HCT116 (cell line): ENCODE measurements at regions not wholly inside any gene's neighbourhood (a gene's known extent, or its start where the extent isn't known, plus 50 kb on each side); places are given as distances from the start of the nearest gene placed in this dataset.

Experiments used
- ATAC-seq: fragments of 200-7000 bp; cut with Tn5 transposase; 2 replicates; pipeline ENCODE4 v1.9.1; 2020; ENCODE audit warnings: mild to moderate bottlenecking, moderate library complexity
- BruUV-seq: library from RNA; stranded (reverse); fragments of 400-500 nt; replicated peaks from 2 replicates; lab custom pipeline; 2021; lab: Mats Ljungman, UMichigan
- CTCF ChIA-PET: fragments of 300-600 bp; sonication (Branson Sonifier 250); formaldehyde crosslinking; loops from one replicate; lab custom pipeline; 2021; ENCODE audit warnings: antibody characterized with exemption; lab: Charles Lee
- POLR2A ChIA-PET: fragments of 300-600, 350-600 bp; sonication (Branson Sonifier 250); formaldehyde crosslinking; loops from one replicate; lab custom pipeline; 2021; ENCODE audit warnings: antibody characterized with exemption; lab: Charles Lee
- RAD21 ChIA-PET, 2 experiments: fragments of 300-600 bp; sonication (Branson Sonifier 250); formaldehyde crosslinking; loops; one replicate each; lab custom pipeline; 2023; ENCODE audit warnings: low total read pairs in 2 of 2; ENCODE audit not compliant: uncharacterized antibody in 2 of 2, unreplicated experiment in 2 of 2, low non-redundant PET in 1 of 2; lab: Charles Lee
- DNase-seq: peaks from one replicate; pipeline ENCODE4 v3.0.0-alpha.2; 2010; ENCODE audit warnings: low read depth, low spot score
- H2AFZ ChIP-seq: fragments of 200-600 bp; shearing (Covaris generic), sonication (generic); 2 replicates; pipeline ENCODE4 v1.6.1; 2017; ENCODE audit warnings: low read depth, mixed run types, mixed read lengths, antibody characterized with exemption, low read length; ENCODE audit not compliant: poor library complexity, severe bottlenecking
- H3K27ac ChIP-seq: 2 replicates; pipeline ENCODE4 v1.5.1; 2012; ENCODE audit warnings: low read depth, low read length
- H3K27me3 ChIP-seq: fragments of 200-600 bp; sonication (generic); 2 replicates; pipeline ENCODE4 v1.6.1; 2016; ENCODE audit warnings: mixed run types, low read length, mixed read lengths; ENCODE audit not compliant: insufficient read depth
- H3K36me3 ChIP-seq, 2 experiments: fragments of 200-500 bp in 1 of 2; fragments of 200-600 bp in 1 of 2; sonication (Bioruptor generic) in 1 of 2; sonication (generic) in 1 of 2; 2 replicates each; pipeline versions ENCODE4 v1.5.1 to v1.6.1; 2014 to 2016; ENCODE audit warnings: low read length in 2 of 2, inconsistent platforms in 1 of 2, mixed read lengths in 1 of 2, mixed run types in 1 of 2; ENCODE audit not compliant: insufficient read depth in 2 of 2, control insufficient read depth in 1 of 2
- H3K4me1 ChIP-seq, 2 experiments: fragments of 200-600 bp in 1 of 2; sonication (generic) in 1 of 2; 2 replicates each; pipeline versions ENCODE4 v1.5.1 to v1.6.1; 2012 to 2017; ENCODE audit warnings: low read length in 2 of 2, inconsistent platforms in 1 of 2, mild to moderate bottlenecking in 1 of 2, mixed read lengths in 1 of 2, mixed run types in 1 of 2, moderate library complexity in 1 of 2; ENCODE audit not compliant: insufficient read depth in 2 of 2, control insufficient read depth in 1 of 2
- H3K4me2 ChIP-seq: fragments of 200-600 bp; sonication (generic); 2 replicates; pipeline ENCODE4 v1.6.1; 2017; ENCODE audit warnings: mixed run types, low read length, mixed read lengths
- H3K4me3 ChIP-seq, 2 experiments: fragments of 200-600 bp in 1 of 2; sonication (generic) in 1 of 2; replicated peaks in 1 of 2; 2 replicates each; pipeline ENCODE4 v1.5.1; 2011 to 2016; ENCODE audit warnings: low read length in 2 of 2, control low read depth in 1 of 2, low read depth in 1 of 2, mild to moderate bottlenecking in 1 of 2, mixed read lengths in 1 of 2, mixed run types in 1 of 2
- H3K79me2 ChIP-seq: fragments of 200-600 bp; sonication (generic); 2 replicates; pipeline ENCODE4 v1.6.1; 2017; ENCODE audit warnings: mild to moderate bottlenecking, mixed run types, low read length, moderate library complexity, mixed read lengths; ENCODE audit not compliant: insufficient read depth
- H3K9ac ChIP-seq: fragments of 200-600 bp; sonication (generic); 2 replicates; pipeline ENCODE4 v1.6.1; 2016; ENCODE audit warnings: low read length, mixed read lengths
- H3K9me2 ChIP-seq: fragments of 200-600 bp; sonication (generic), shearing (Covaris generic); 2 replicates; pipeline ENCODE4 v1.6.1; 2017; ENCODE audit warnings: mixed run types, mild to moderate bottlenecking, moderate library complexity; ENCODE audit not compliant: insufficient read depth
- H3K9me3 ChIP-seq, 2 experiments: fragments of 200-500 bp in 1 of 2; fragments of 200-600 bp in 1 of 2; sonication (Bioruptor generic) in 1 of 2; sonication (generic) in 1 of 2; 2 replicates each; pipeline ENCODE4 v1.6.1; 2014 to 2017; ENCODE audit warnings: low read length in 2 of 2, mixed read lengths in 2 of 2, inconsistent platforms in 1 of 2, low read depth in 1 of 2, mild to moderate bottlenecking in 1 of 2, mixed run types in 1 of 2, moderate library complexity in 1 of 2; ENCODE audit not compliant: control insufficient read depth in 1 of 2, insufficient read depth in 1 of 2
- H4K20me1 ChIP-seq: fragments of 200-600 bp; sonication (generic), shearing (Covaris generic); 2 replicates; pipeline ENCODE4 v1.6.1; 2017; ENCODE audit warnings: mixed run types, mild to moderate bottlenecking, moderate library complexity; ENCODE audit not compliant: insufficient read depth
- CBX3 ChIP-seq: IDR thresholded peaks from 2 replicates; pipeline ENCODE4 v1.6.1; 2012; ENCODE audit warnings: low read depth
- CEBPB ChIP-seq: IDR thresholded peaks from 2 replicates; pipeline ENCODE4 v1.6.1; 2012; ENCODE audit warnings: low read depth
- CTCF ChIP-seq, 3 experiments: fragments of 200-600 bp in 1 of 3; sonication (generic) in 1 of 3; IDR thresholded peaks in 2 of 3; conservative IDR thresholded peaks in 1 of 3; 2 replicates each; pipeline ENCODE4 v1.5.1; 2012 to 2017; ENCODE audit warnings: low read depth in 2 of 3, low read length in 2 of 3, antibody characterized with exemption in 1 of 3, borderline replicate concordance in 1 of 3, control low read depth in 1 of 3, mild to moderate bottlenecking in 1 of 3, mixed read lengths in 1 of 3, mixed run types in 1 of 3, moderate library complexity in 1 of 3; ENCODE audit not compliant: insufficient read depth in 1 of 3
- EGR1 ChIP-seq: IDR thresholded peaks from 2 replicates; pipeline ENCODE4 v1.6.1; 2012; ENCODE audit warnings: low read depth
- EZH2 ChIP-seq: fragments of 200-600 bp; sonication (generic); IDR thresholded peaks from 2 replicates; pipeline ENCODE4 v1.6.1; 2017; ENCODE audit warnings: antibody characterized with exemption, mixed run types
- JUND ChIP-seq: IDR thresholded peaks from 2 replicates; pipeline ENCODE4 v1.6.1; 2012
- POLR2A ChIP-seq: IDR thresholded peaks from 2 replicates; pipeline ENCODE4 v1.7.0; 2011; ENCODE audit warnings: borderline replicate concordance; ENCODE audit not compliant: insufficient read depth, insufficient read length; ENCODE audit errors: extremely low read depth
- POLR2AphosphoS5 ChIP-seq: IDR thresholded peaks from 2 replicates; pipeline ENCODE4 v1.6.1; 2011; ENCODE audit warnings: mild to moderate bottlenecking, low read depth, low read length, moderate library complexity
- RAD21 ChIP-seq: IDR thresholded peaks from 2 replicates; pipeline ENCODE4 v1.6.1; 2012; ENCODE audit warnings: low read depth, mild to moderate bottlenecking
- REST ChIP-seq: IDR thresholded peaks from 2 replicates; pipeline ENCODE4 v1.6.1; 2012; ENCODE audit warnings: low read depth
- TCF7L2 ChIP-seq: IDR thresholded peaks from 2 replicates; pipeline ENCODE4 v1.7.0; 2011; ENCODE audit warnings: borderline replicate concordance, inconsistent platforms; ENCODE audit not compliant: insufficient read depth, insufficient read length; ENCODE audit errors: extremely low read depth
- intact Hi-C: fragments of 100-400 bp; cut with micrococcal nuclease; formaldehyde crosslinking; loops from 2 replicates; pipeline ENCODE4 v1.10.0; 2022
- TF ChIP-seq, protein P1 (sequence below): IDR thresholded peaks from 2 replicates; pipeline ENCODE4 v1.6.1; 2011; ENCODE audit warnings: mild to moderate bottlenecking, low read length, moderate library complexity; ENCODE audit not compliant: insufficient replicate concordance; ENCODE audit errors: extremely low read depth

GRCh38 chrY:8673896-8674295 is 663.4 kb upstream of the TSPY4 start:
- ATAC-seq = no peak
- DNase-seq = no peak
- no peaks in the 10 kb centered on the region for H3K9me3 ChIP-seq
- no peak overlapping the region for H3K4me3 ChIP-seq
- H4K20me1 ChIP-seq = no peaks in the 10 kb centered on the region
- intact Hi-C loops = no loop called here
- BruUV-seq = no TSS peak
- RAD21 ChIA-PET = no interaction called here
- H3K9ac ChIP-seq = no peak overlapping the region
- no peak overlapping the region for H3K27ac ChIP-seq
- TF ChIP-seq EGR1 = no peak
- no peak for TF ChIP-seq CTCF (IDR thresholded peaks at IDR 0.05 in 2 of 3, conservative IDR thresholded peaks at IDR 0.05 in 1 of 3; ENCODE audit: borderline replicate concordance in 1 of 3, insufficient read depth in 1 of 3, low read depth in 2 of 3, low read length in 2 of 3)
- no peak for TF ChIP-seq REST
- TF ChIP-seq JUND = no peak
- TF ChIP-seq CBX3 = no peak
- no peak for TF ChIP-seq CEBPB
- no peak for TF ChIP-seq POLR2A
- no peak for TF ChIP-seq EZH2
- no peak for TF ChIP-seq TCF7L2
- TF ChIP-seq POLR2AphosphoS5 = no peak
- no peak for TF ChIP-seq RAD21
- TF ChIP-seq, protein P1, sequence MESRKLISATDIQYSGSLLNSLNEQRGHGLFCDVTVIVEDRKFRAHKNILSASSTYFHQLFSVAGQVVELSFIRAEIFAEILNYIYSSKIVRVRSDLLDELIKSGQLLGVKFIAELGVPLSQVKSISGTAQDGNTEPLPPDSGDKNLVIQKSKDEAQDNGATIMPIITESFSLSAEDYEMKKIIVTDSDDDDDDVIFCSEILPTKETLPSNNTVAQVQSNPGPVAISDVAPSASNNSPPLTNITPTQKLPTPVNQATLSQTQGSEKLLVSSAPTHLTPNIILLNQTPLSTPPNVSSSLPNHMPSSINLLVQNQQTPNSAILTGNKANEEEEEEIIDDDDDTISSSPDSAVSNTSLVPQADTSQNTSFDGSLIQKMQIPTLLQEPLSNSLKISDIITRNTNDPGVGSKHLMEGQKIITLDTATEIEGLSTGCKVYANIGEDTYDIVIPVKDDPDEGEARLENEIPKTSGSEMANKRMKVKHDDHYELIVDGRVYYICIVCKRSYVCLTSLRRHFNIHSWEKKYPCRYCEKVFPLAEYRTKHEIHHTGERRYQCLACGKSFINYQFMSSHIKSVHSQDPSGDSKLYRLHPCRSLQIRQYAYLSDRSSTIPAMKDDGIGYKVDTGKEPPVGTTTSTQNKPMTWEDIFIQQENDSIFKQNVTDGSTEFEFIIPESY = no peak
- H3K79me2 ChIP-seq = no peaks in the 10 kb centered on the region
- H3K27me3 ChIP-seq = no peaks in the 10 kb centered on the region
- POLR2A ChIA-PET = no interaction called here
- no peak overlapping the region for H2AFZ ChIP-seq
- CTCF ChIA-PET = no interaction called here
- no peaks in the 10 kb centered on the region for H3K4me1 ChIP-seq
- H3K4me2 ChIP-seq = no peak overlapping the region
- H3K36me3 ChIP-seq = no peaks in the 10 kb centered on the region
- no peaks in the 10 kb centered on the region for H3K9me2 ChIP-seq
